ENCODE measurements at regions not wholly inside any gene's neighbourhood (a gene's known extent, or its start where the extent isn't known, plus 50 kb on each side); places are given as distances from the start of the nearest gene placed in this dataset.

DNA sequence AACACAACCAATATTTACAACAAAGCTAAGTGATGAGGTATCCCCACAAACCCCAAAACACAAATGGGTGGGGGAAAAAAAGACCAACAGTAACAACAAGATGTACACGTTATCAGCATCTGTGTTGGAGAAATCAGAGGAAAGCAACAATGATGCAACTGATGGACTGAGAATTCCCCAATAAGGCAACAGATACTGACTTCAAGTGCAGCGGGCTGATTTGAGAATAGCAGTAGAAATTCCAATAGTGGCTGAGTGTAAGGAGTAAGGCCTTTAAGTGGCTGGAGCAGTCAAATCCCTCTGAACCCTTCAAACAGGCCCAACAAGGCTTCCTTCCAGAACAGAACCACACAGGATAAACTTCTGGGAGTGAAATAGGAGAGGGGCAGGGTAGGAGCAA lies 97.6 kb downstream of the TM2D1 start:
- no peaks in the 10 kb centered on the region for H3K36me3 Mint-ChIP-seq (ENCODE audit: low read depth)
- H3K27me3 Mint-ChIP-seq = peaks cover 13% of the 10 kb centered on the region
- H3K4me1 Mint-ChIP-seq = no peaks in the 10 kb centered on the region
- intact Hi-C loops (cut with micrococcal nuclease) = no loop called here
- H3K27ac Mint-ChIP-seq = no peak overlapping the region
- H3K4me3 Mint-ChIP-seq = no peak overlapping the region
- no peak for DNase-seq
- no peaks in the 10 kb centered on the region for H3K9me3 Mint-ChIP-seq

DNA sequence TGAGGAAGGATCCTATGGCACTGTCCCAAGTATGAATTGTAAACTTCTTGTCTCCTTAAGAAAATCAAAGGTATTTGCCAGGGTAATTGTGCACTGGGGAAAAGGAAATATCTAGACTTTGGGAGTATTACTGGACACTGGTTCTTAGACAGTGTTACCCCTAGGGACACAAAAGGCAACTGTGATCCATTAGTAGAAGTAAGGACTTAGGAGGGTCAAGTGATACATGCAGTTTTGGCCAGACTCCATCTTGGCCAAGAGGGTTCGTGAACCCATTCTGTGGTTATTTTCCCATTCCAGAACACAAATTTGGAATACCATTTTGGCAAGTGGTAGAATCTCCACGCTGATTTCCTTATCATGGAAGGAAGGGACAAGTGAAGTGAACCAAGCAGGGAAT lies 98.1 kb downstream of the TM2D1 start:
- H3K4me1 Mint-ChIP-seq = no peaks in the 10 kb centered on the region
- H3K36me3 Mint-ChIP-seq (ENCODE audit: low read depth) = no peaks in the 10 kb centered on the region
- intact Hi-C loops (cut with micrococcal nuclease) = no loop called here
- H3K27ac Mint-ChIP-seq = no peak overlapping the region
- no peak overlapping the region for H3K4me3 Mint-ChIP-seq
- no peak for DNase-seq
- no peaks in the 10 kb centered on the region for H3K9me3 Mint-ChIP-seq
- peaks cover 15% of the 10 kb centered on the region for H3K27me3 Mint-ChIP-seq

DNA sequence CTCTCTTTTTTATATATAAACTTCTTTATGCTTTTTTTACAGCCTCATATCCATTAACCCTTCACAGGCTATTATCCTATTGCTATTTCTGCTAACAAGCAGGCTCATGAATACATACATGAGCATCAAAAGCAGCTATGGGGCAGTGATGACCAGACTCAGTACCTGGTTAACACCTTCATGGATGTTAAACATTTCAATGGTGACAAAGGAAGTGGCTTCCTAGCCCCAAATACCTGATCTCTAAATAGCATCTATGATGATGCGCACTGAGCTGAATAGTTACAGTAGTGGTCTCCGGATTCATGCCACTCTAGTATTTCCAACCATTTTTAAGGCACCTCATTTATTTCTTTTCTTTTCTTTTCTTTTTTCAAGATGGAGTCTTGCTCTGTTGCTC lies 101.1 kb downstream of the TM2D1 start:
- Mint-ChIP-seq H3K4me3 (no peak overlapping the region), H3K4me1 (no peaks in the 10 kb centered on the region), H3K27me3 (peaks cover 15% of the 10 kb centered on the region), H3K27ac (no peak overlapping the region), H3K9me3 (no peaks in the 10 kb centered on the region), H3K36me3 (ENCODE audit: low read depth) (no peaks in the 10 kb centered on the region)
- DNase-seq = no peak
- intact Hi-C loops (cut with micrococcal nuclease) = no loop called here

DNA sequence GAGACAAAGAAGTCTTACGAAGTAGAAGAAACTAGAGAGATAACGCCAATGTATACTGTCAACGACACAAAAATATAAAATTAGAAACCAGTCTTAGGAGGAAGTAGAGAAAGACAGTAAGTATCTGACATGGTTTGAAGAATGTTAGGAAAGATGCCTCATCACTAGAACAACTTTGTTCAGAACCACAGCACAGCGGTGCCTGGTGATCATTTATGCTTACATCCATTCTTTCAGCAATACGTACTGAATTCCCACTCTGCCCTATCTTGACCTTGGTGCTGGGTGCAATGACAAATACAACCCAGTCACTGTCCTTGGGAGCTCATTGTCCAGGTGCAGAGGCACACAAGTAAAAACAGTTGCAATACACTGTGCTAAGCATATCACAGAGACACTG lies 104.4 kb downstream of the TM2D1 start:
- H3K27ac Mint-ChIP-seq = no peak overlapping the region
- H3K9me3 Mint-ChIP-seq = no peaks in the 10 kb centered on the region
- no peak overlapping the region for H3K4me3 Mint-ChIP-seq
- intact Hi-C loops (cut with micrococcal nuclease) = no loop called here
- no peaks in the 10 kb centered on the region for H3K4me1 Mint-ChIP-seq
- DNase-seq = no peak
- peaks cover 7% of the 10 kb centered on the region for H3K27me3 Mint-ChIP-seq
- H3K36me3 Mint-ChIP-seq (ENCODE audit: low read depth) = no peaks in the 10 kb centered on the region

DNA sequence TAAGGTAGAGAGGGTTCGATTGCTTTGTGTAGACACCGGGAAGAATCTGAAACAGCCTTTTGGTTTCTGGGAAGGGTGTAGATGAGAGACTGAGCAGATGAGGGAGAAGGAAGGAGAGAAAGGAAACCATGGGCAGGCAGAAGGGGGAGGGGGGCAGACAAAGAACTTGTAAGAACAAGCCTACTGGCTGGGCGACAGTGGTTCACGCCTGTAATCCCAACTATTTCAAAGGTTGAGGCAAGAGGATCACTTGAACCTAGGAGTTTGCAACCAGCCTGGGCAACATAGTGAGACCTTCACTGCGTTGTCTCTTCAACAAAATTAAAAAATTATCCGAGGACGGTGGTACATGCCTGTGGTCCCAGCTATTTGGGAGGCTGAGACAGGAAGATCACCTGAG lies 106.2 kb downstream of the TM2D1 start:
- no peaks in the 10 kb centered on the region for H3K4me1 Mint-ChIP-seq
- no peaks in the 10 kb centered on the region for H3K36me3 Mint-ChIP-seq (ENCODE audit: low read depth)
- no peak overlapping the region for H3K27ac Mint-ChIP-seq
- intact Hi-C loops (cut with micrococcal nuclease) = no loop called here
- H3K27me3 Mint-ChIP-seq = peaks cover 7% of the 10 kb centered on the region
- no peak overlapping the region for H3K4me3 Mint-ChIP-seq
- H3K9me3 Mint-ChIP-seq = no peaks in the 10 kb centered on the region
- DNase-seq = no peak

DNA sequence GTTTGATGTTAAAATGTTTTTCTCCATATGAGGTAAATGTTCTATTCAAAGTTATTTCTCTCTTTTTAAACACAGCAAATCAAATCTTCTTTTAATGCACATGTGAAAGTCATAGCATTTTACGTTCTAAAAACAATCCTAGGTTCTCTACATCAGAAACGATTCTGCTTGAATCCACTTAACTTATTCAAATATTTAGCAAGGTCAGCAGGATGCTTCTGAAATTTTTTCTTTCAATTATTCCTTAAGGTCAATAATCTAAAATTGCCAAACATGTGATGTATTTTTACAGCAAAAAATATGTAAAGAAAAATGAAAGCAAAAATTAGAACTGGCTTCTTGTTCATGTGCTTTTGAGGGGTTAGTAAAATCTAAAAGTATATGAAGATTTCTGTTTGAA lies 106.7 kb downstream of the TM2D1 start:
- intact Hi-C loops (cut with micrococcal nuclease) = no loop called here
- peaks cover 7% of the 10 kb centered on the region for H3K27me3 Mint-ChIP-seq
- no peaks in the 10 kb centered on the region for H3K4me1 Mint-ChIP-seq
- H3K27ac Mint-ChIP-seq = no peak overlapping the region
- H3K36me3 Mint-ChIP-seq (ENCODE audit: low read depth) = no peaks in the 10 kb centered on the region
- H3K4me3 Mint-ChIP-seq = no peak overlapping the region
- H3K9me3 Mint-ChIP-seq = no peaks in the 10 kb centered on the region
- DNase-seq = no peak

DNA sequence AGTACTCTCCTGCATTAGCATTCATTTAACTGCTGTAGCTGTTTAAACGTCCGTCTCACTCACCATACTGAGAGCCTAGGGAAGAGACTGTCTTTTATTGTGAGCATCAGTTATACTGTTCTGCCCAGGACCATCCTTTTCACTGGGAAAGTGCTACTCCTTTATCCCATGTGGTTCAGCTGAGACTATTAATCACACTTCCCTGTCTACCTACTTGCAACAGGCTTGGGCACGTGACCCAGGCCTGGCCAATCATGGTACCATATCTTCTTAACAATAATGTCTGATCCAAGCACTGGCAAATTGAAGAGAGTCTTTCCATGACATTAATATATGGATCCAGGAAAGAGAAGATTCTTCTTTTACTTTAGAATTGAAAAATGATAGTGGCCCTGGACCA lies 108.1 kb downstream of the TM2D1 start:
- intact Hi-C loops (cut with micrococcal nuclease) = no loop called here
- H3K36me3 Mint-ChIP-seq (ENCODE audit: low read depth) = no peaks in the 10 kb centered on the region
- no peaks in the 10 kb centered on the region for H3K4me1 Mint-ChIP-seq
- H3K27me3 Mint-ChIP-seq = peaks cover 5% of the 10 kb centered on the region
- no peak overlapping the region for H3K4me3 Mint-ChIP-seq
- H3K27ac Mint-ChIP-seq = no peak overlapping the region
- no peak for DNase-seq
- H3K9me3 Mint-ChIP-seq = no peaks in the 10 kb centered on the region

DNA sequence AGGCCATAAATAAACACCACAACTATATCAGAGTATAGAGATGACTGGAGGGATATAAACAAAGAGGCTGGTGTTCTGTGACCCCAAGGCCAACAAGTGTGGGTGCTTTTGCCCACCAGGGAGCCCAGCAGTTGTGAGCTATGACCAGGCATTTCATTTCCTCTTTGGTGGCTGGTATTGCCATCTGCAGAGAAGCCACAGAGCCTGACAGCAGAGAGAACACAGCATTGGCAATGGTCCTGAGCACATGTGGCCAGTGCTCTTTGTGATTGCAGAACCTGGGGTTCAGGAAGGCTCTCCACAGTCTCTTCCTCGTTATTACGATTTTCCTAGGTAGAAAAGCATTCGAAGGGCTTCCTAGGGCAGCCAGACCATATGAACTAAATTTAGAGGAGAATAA lies 112.3 kb downstream of the TM2D1 start:
- no peaks in the 10 kb centered on the region for H3K9me3 Mint-ChIP-seq
- no peak overlapping the region for H3K4me3 Mint-ChIP-seq
- H3K36me3 Mint-ChIP-seq (ENCODE audit: low read depth) = no peaks in the 10 kb centered on the region
- intact Hi-C loops (cut with micrococcal nuclease) = no loop called here
- no peak for DNase-seq
- peaks cover 3% of the 10 kb centered on the region for H3K27me3 Mint-ChIP-seq
- H3K4me1 Mint-ChIP-seq = no peaks in the 10 kb centered on the region
- H3K27ac Mint-ChIP-seq = no peak overlapping the region

DNA sequence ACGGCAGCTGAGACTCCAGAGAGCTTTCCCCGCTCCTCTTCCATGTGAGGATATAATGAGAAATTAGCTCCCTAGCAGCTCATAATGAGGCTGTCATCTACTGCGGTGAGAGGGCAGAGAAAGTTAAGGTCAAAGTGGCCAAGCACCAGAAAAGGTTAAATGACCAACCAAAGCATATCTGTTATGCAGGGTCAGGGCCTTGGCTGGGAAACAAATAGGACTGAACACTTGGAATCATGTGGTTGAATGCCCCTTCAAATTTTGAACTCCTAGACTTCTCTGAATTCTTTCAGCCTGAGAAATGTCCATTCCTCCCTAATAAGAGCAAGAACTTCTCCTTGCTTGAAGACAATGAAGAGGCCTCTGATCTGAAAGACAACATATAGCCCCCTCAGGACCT lies 115.9 kb downstream of the TM2D1 start:
- Mint-ChIP-seq H3K27ac (no peak overlapping the region), H3K4me3 (no peak overlapping the region), H3K27me3 (peaks cover 6% of the 10 kb centered on the region), H3K36me3 (ENCODE audit: low read depth) (no peaks in the 10 kb centered on the region), H3K9me3 (no peaks in the 10 kb centered on the region), H3K4me1 (no peaks in the 10 kb centered on the region)
- intact Hi-C loops (cut with micrococcal nuclease) = no loop called here
- no peak for DNase-seq

DNA sequence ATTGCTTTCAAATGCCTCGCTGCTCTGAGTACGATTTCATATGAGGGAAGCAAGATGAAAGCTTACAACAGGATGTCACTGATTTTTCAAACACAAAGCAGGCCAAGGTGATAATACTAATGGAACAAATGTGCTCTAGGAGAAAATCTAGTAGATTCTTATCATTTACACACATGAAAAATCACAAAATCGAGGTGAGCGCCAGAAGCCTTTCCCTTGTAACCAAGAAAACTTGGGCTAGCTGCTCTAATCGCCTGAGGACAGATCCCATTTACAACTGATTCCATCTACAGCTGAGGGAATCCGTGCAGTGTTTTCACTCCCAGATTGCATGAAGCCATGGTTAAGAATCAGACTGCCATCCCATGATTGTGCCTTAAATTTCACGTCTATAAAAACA lies 117.5 kb downstream of the TM2D1 start:
- H3K27ac Mint-ChIP-seq = no peak overlapping the region
- no peak overlapping the region for H3K4me3 Mint-ChIP-seq
- DNase-seq = no peak
- intact Hi-C loops (cut with micrococcal nuclease) = no loop called here
- H3K9me3 Mint-ChIP-seq = no peaks in the 10 kb centered on the region
- peaks cover 6% of the 10 kb centered on the region for H3K27me3 Mint-ChIP-seq
- no peaks in the 10 kb centered on the region for H3K36me3 Mint-ChIP-seq (ENCODE audit: low read depth)
- no peaks in the 10 kb centered on the region for H3K4me1 Mint-ChIP-seq

DNA sequence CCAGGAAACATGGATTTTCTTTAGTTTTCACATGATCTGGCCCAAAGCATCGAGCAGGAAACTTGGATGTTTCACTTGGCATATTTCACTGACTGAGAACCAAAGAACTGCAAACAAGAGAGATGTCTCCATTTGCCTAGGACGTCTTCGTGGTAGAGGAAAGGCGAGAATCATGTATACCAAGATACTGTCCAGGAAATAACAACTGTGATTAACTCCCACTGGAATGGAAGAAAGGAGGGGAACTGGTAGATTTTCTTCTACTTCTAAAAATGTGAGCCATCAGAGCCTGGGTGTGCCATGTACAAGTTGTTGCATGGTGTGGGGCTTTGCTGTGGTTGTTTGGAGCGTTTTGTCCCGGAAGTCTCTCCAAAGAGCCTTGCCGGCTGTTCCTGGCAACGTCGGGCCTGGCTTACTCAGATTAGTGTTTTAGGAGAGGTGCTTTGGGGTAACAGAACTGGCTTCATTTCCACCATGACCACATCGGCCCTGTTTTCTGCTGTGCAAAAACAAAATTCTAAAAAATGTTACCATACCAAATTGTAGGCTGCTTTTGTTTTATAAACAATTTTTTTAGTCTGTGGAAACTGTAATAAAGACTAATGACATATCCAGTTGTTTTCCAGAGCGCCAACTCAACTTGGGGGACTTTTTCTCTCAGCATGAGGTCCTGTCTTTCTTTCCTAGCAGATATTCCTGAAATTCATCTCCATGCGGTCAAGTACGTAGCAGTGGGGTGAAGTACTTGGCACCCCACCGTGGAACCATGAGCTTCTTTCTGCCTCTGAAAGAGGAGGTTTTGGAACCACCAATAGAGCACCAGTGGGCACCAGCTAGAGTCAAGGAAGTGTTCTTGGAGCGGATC lies 118.3 kb downstream of the TM2D1 start:
- DNase-seq = no peak
- H3K27me3 Mint-ChIP-seq = peaks cover 6% of the 10 kb centered on the region
- intact Hi-C loops (cut with micrococcal nuclease) = no loop called here
- H3K9me3 Mint-ChIP-seq = no peaks in the 10 kb centered on the region
- H3K36me3 Mint-ChIP-seq (ENCODE audit: low read depth) = no peaks in the 10 kb centered on the region
- no peak overlapping the region for H3K4me3 Mint-ChIP-seq
- no peaks in the 10 kb centered on the region for H3K4me1 Mint-ChIP-seq
- no peak overlapping the region for H3K27ac Mint-ChIP-seq

DNA sequence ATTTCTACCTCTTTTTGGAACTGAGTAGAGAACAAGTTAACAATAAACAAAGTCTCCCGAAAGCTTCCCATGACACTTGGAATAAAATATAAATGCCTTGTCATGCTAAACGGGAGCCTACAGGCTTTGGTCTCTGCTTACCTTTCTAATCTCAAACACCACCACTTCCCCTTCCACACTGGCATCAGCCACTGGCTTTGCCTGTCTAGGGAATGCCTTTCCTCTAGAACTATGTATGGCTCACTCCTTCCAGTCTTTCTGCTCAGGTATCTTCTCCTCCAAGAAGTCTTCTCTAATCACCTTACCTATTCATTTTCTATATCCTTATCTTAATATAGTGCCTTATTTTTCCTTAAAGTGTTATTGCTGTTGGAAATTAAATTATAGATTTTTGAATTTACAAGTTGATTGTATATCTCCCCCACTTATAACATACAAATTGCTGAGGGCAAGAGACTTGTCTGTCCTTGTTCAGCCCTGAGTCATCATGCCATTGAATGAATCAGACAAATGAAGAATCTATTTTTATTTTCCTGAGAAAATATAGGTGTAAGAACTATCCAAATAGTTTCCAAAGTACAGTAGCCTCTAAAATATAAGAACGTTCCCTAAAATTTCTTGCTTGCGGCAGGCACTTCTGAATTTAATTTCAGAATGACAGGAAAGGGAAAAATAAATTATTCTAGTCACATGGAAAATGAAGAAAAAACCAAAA lies 119.2 kb downstream of the TM2D1 start:
- Mint-ChIP-seq H3K4me1 (no peaks in the 10 kb centered on the region), H3K27ac (no peak overlapping the region), H3K27me3 (peaks cover 8% of the 10 kb centered on the region), H3K36me3 (ENCODE audit: low read depth) (no peaks in the 10 kb centered on the region), H3K9me3 (no peaks in the 10 kb centered on the region), H3K4me3 (no peak overlapping the region)
- no peak for DNase-seq
- intact Hi-C loops (cut with micrococcal nuclease) = no loop called here

DNA sequence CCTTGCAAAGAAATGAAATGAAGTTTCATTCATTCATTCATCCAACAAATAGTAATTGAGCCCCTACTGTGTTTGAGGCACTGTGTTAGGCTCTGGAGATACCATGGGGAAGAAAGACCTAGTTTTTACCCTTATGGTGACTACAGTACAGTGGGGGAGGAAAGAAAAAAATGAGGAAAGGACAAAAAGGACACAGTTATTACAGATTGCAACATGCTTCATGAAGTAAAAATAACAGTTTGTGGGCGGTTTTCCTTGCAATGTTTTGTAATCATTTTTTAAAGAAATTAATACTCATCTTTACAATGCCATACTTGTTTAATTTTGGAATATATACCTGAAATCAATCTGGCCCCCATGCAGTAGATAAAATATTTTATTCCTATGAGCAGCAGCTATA lies 120.3 kb downstream of the TM2D1 start:
- DNase-seq = no peak
- intact Hi-C loops (cut with micrococcal nuclease) = no loop called here
- no peaks in the 10 kb centered on the region for H3K4me1 Mint-ChIP-seq
- no peaks in the 10 kb centered on the region for H3K9me3 Mint-ChIP-seq
- H3K27ac Mint-ChIP-seq = no peak overlapping the region
- H3K36me3 Mint-ChIP-seq (ENCODE audit: low read depth) = no peaks in the 10 kb centered on the region
- H3K4me3 Mint-ChIP-seq = no peak overlapping the region
- H3K27me3 Mint-ChIP-seq = peaks cover 8% of the 10 kb centered on the region

DNA sequence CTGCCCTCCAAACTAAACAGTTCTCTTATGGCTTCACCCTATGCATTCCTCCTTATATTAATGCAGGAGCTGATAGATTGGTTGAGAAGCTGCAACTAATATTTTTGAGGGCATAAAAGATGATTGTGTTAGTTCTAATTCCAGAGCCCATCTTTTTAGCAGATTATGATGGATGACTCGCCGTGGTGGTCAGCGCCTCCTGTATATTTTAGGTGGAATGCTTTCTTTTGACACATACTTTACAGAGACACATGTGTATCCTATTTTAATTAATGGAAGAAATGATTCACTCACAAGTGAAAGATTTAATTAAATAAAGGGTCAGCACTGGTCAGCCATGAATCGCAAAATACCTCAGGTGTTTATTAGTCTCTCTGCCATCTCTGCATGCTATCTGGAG lies 120.7 kb downstream of the TM2D1 start:
- intact Hi-C loops (cut with micrococcal nuclease) = no loop called here
- no peak overlapping the region for H3K27ac Mint-ChIP-seq
- H3K4me3 Mint-ChIP-seq = no peak overlapping the region
- H3K27me3 Mint-ChIP-seq = peaks cover 8% of the 10 kb centered on the region
- DNase-seq = no peak
- H3K4me1 Mint-ChIP-seq = no peaks in the 10 kb centered on the region
- H3K9me3 Mint-ChIP-seq = no peaks in the 10 kb centered on the region
- H3K36me3 Mint-ChIP-seq (ENCODE audit: low read depth) = no peaks in the 10 kb centered on the region

DNA sequence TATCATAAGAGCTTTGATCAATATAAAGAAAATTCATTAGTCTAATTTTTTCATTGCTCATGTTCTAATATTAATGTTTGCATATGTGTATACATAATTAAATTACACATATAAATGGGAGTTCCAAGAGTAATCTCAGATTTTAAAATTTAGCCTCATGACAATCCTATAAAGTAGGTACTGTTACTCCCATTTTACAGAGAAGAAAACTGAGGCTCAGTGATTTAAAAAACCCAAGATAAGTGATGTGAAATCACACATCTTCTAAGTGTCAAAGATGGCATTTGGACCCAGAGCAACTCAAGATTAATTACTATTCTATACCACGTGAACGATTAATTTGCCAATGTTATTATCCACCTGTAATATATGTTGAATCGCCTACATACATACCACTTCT lies 122.3 kb downstream of the TM2D1 start:
- H3K4me3 Mint-ChIP-seq = no peak overlapping the region
- no peak for DNase-seq
- intact Hi-C loops (cut with micrococcal nuclease) = no loop called here
- no peaks in the 10 kb centered on the region for H3K36me3 Mint-ChIP-seq (ENCODE audit: low read depth)
- H3K4me1 Mint-ChIP-seq = no peaks in the 10 kb centered on the region
- H3K27me3 Mint-ChIP-seq = peaks cover 5% of the 10 kb centered on the region
- no peaks in the 10 kb centered on the region for H3K9me3 Mint-ChIP-seq
- no peak overlapping the region for H3K27ac Mint-ChIP-seq

All from activated CD4-positive, alpha-beta T cell treated with anti-CD3 and anti-CD28 coated beads, Interleukin-2, amount 10 ng/mL, durations not matched to agents 24 days and 14 days (primary cell).